K562 (cell line): ENCODE measurements at regions not wholly inside any gene's neighbourhood (a gene's known extent, or its start where the extent isn't known, plus 50 kb on each side); places are given as distances from the start of the nearest gene placed in this dataset.

Experiments
- BACH1 ChIP-seq: fragments of 200-800 bp; sonication (Bioruptor generic); IDR thresholded peaks from 2 replicates; pipeline ENCODE4 v1.6.1; 2016; ENCODE audit warnings: missing genetic modification characterization, missing compliant biosample characterization
- CBFA2T2 ChIP-seq: fragments of 450-650 bp; conservative IDR thresholded peaks from 2 replicates; pipeline ENCODE4 v1.6.1; 2017; ENCODE audit warnings: mild to moderate bottlenecking
- CTCF ChIP-seq, 3 experiments: IDR thresholded peaks in 2 of 3; conservative IDR thresholded peaks in 1 of 3; 2 replicates each; pipeline ENCODE4 v1.5.1; 2011 to 2012; ENCODE audit warnings: low read length in 3 of 3, mild to moderate bottlenecking in 3 of 3, control low read depth in 2 of 3, improper control_type of control experiment in 1 of 3, inconsistent platforms in 1 of 3, low read depth in 1 of 3, mixed read lengths in 1 of 3, moderate library complexity in 1 of 3; ENCODE audit not compliant: insufficient read depth in 2 of 3
- HDAC2 ChIP-seq: fragments of 450-650 bp; IDR thresholded peaks from 2 replicates; pipeline ENCODE4 v1.6.1; 2016; ENCODE audit warnings: mild to moderate bottlenecking
- NFIX ChIP-seq: fragments of 250-450 bp; sonication (Bioruptor Pico); IDR thresholded peaks from 2 replicates; pipeline ENCODE4 v1.4.0; 2020; ENCODE audit warnings: low read depth, mild to moderate bottlenecking, moderate library complexity
- NR2C1 ChIP-seq, 2 experiments: fragments of 450-650 bp; IDR thresholded peaks; 2 replicates each; pipeline ENCODE4 v1.6.1; 2017; ENCODE audit warnings: mild to moderate bottlenecking in 2 of 2, antibody characterized with exemption in 1 of 2, inconsistent platforms in 1 of 2, missing compliant biosample characterization in 1 of 2, missing genetic modification characterization in 1 of 2
- POLR2G ChIP-seq: fragments of 200-400 bp; formaldehyde crosslinking; IDR thresholded peaks from 2 replicates; pipeline ENCODE4 v1.6.1; 2017; ENCODE audit warnings: low read depth, mild to moderate bottlenecking, antibody characterized with exemption, low read length, moderate library complexity
- PTBP1 ChIP-seq: fragments of 200-400 bp; formaldehyde crosslinking; IDR thresholded peaks from 2 replicates; pipeline ENCODE4 v1.6.1; 2017; ENCODE audit warnings: low read depth, low read length
- XRCC4 ChIP-seq: IDR thresholded peaks from one replicate; pipeline ENCODE4 v1.6.1; 2011; ENCODE audit not compliant: insufficient read depth, insufficient read length; ENCODE audit errors: extremely low read depth
- ZNF436 ChIP-seq: fragments of 250-450, 450-650 bp; sonication (Bioruptor Pico); formaldehyde crosslinking; IDR thresholded peaks from 2 replicates; pipeline ENCODE4 v1.7.0; 2020; ENCODE audit warnings: mild to moderate bottlenecking
- ZNF764 ChIP-seq: fragments of 250-450 bp; sonication (Bioruptor Pico); IDR thresholded peaks from 2 replicates; pipeline ENCODE4 v1.4.0; 2020; ENCODE audit warnings: low read depth, mild to moderate bottlenecking, moderate library complexity
- TF ChIP-seq, protein P1 (sequence below), 2 experiments: fragments of 450-650 bp; formaldehyde crosslinking in 1 of 2; IDR thresholded peaks; 2 replicates each; pipeline versions ENCODE4 v1.4.0 to v1.6.1; 2014 to 2020; ENCODE audit warnings: mild to moderate bottlenecking in 2 of 2, borderline replicate concordance in 1 of 2, low read depth in 1 of 2
- TF ChIP-seq, protein P2 (sequence below), 2 experiments: fragments of 150-350 bp in 1 of 2; IDR thresholded peaks; 2 replicates each; pipeline ENCODE4 v1.6.1; 2012 to 2016; ENCODE audit warnings: low read depth in 2 of 2, low read length in 2 of 2, mild to moderate bottlenecking in 1 of 2, moderate library complexity in 1 of 2

DNA sequence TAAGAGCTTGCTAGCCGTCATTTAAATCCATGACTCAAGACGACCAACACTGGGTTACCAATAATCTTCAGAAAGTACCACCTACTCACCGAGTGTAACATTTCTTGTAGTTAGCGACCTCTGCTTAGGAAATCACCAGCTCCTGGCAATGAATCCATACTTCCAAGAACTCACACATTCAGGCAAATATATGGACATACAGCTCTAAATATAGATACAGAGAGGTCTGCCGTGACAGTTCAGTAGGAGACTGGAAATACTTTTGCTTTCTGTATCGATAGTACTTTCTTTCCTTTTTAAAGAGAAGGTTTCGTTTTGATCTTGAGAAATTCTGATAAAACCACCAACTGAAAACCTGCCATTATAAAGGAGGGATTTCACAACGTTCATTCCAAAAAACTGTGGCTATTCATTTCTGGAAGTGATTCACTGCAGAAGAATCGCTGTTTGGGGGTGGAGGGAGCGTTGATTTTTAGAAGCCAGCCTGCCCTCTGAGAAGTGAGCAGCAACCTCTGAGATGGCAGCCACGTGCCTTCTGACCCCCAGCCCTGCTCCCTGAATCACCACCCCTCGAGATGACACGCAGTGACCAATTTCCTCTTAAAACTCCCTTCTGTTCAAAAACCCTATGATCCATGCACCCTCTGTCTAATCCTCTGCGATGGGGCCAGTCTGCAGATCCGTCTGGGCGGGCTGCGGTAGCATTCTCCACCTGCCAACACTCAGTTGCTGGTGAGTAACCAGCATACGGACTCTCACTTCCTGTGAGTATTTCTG, 179.0 kb upstream of the KLF14 start (continued):
- TF ChIP-seq, protein P1, sequence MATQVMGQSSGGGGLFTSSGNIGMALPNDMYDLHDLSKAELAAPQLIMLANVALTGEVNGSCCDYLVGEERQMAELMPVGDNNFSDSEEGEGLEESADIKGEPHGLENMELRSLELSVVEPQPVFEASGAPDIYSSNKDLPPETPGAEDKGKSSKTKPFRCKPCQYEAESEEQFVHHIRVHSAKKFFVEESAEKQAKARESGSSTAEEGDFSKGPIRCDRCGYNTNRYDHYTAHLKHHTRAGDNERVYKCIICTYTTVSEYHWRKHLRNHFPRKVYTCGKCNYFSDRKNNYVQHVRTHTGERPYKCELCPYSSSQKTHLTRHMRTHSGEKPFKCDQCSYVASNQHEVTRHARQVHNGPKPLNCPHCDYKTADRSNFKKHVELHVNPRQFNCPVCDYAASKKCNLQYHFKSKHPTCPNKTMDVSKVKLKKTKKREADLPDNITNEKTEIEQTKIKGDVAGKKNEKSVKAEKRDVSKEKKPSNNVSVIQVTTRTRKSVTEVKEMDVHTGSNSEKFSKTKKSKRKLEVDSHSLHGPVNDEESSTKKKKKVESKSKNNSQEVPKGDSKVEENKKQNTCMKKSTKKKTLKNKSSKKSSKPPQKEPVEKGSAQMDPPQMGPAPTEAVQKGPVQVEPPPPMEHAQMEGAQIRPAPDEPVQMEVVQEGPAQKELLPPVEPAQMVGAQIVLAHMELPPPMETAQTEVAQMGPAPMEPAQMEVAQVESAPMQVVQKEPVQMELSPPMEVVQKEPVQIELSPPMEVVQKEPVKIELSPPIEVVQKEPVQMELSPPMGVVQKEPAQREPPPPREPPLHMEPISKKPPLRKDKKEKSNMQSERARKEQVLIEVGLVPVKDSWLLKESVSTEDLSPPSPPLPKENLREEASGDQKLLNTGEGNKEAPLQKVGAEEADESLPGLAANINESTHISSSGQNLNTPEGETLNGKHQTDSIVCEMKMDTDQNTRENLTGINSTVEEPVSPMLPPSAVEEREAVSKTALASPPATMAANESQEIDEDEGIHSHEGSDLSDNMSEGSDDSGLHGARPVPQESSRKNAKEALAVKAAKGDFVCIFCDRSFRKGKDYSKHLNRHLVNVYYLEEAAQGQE (IDR thresholded peaks at IDR 0.05; ENCODE audit: borderline replicate concordance): no peak
- TF ChIP-seq, protein P1 (CRISPR knock-in tag; IDR thresholded peaks at IDR 0.05; ENCODE audit: low read depth): no peak
- TF ChIP-seq PTBP1: no peak
- TF ChIP-seq HDAC2: 0 out of 2 replicates have a peak, but pooled peaks have one; percentile 25
- no peak; the same call in 1 of the 2 replicates for TF ChIP-seq BACH1 (tag)
- TF ChIP-seq ZNF764 (CRISPR knock-in tag): no peak
- TF ChIP-seq, protein P2, sequence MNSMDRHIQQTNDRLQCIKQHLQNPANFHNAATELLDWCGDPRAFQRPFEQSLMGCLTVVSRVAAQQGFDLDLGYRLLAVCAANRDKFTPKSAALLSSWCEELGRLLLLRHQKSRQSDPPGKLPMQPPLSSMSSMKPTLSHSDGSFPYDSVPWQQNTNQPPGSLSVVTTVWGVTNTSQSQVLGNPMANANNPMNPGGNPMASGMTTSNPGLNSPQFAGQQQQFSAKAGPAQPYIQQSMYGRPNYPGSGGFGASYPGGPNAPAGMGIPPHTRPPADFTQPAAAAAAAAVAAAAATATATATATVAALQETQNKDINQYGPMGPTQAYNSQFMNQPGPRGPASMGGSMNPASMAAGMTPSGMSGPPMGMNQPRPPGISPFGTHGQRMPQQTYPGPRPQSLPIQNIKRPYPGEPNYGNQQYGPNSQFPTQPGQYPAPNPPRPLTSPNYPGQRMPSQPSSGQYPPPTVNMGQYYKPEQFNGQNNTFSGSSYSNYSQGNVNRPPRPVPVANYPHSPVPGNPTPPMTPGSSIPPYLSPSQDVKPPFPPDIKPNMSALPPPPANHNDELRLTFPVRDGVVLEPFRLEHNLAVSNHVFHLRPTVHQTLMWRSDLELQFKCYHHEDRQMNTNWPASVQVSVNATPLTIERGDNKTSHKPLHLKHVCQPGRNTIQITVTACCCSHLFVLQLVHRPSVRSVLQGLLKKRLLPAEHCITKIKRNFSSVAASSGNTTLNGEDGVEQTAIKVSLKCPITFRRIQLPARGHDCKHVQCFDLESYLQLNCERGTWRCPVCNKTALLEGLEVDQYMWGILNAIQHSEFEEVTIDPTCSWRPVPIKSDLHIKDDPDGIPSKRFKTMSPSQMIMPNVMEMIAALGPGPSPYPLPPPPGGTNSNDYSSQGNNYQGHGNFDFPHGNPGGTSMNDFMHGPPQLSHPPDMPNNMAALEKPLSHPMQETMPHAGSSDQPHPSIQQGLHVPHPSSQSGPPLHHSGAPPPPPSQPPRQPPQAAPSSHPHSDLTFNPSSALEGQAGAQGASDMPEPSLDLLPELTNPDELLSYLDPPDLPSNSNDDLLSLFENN (IDR thresholded peaks at IDR 0.05; ENCODE audit: low read depth in 2 of 2, low read length in 2 of 2): no peak
- no peak for TF ChIP-seq CTCF (IDR thresholded peaks at IDR 0.05 in 2 of 3, conservative IDR thresholded peaks at IDR 0.05 in 1 of 3; ENCODE audit: insufficient read depth in 2 of 3, low read depth in 1 of 3, low read length in 3 of 3)
- 0 out of 2 replicates have a peak, but pooled peaks have one; percentile 3 for TF ChIP-seq CBFA2T2
- no peak for TF ChIP-seq NFIX (CRISPR knock-in tag)
- no peak; the same call in 1 of the 2 replicates for TF ChIP-seq NR2C1 (IDR thresholded peaks at IDR 0.05)
- peak; percentile 31 for TF ChIP-seq NR2C1 (tag; IDR thresholded peaks at IDR 0.05)
- peak; percentile 28; the same call in 1 of the 2 replicates for TF ChIP-seq POLR2G
- TF ChIP-seq XRCC4: no peak
- TF ChIP-seq ZNF436 (CRISPR knock-in tag): no peak
